IMR-90 (cell line): ENCODE measurements at regions not wholly inside any gene's neighbourhood (a gene's known extent, or its start where the extent isn't known, plus 50 kb on each side); places are given as distances from the start of the nearest gene placed in this dataset.

Source experiments
- ATAC-seq: fragments of 200-7000 bp; cut with Tn5 transposase; 2 replicates; pipeline ENCODE4 v1.9.1; 2020; ENCODE audit warnings: low read depth, mild to moderate bottlenecking, moderate library complexity
- BruUV-seq: library from RNA; stranded (reverse); fragments of 400-500 nt; replicated peaks from 2 replicates; lab custom pipeline; 2021; lab: Mats Ljungman, UMichigan
- CTCF ChIA-PET: fragments of 300-600 bp; formaldehyde crosslinking; extraction: SDS; loops from one replicate; lab custom pipeline; 2021; ENCODE audit warnings: antibody characterized with exemption; lab: Yijun Ruan, JAX
- POLR2A ChIA-PET: fragments of 300-600 bp; sonication (Branson Sonifier 250); formaldehyde crosslinking; loops from one replicate; lab custom pipeline; 2022; ENCODE audit warnings: antibody characterized with exemption; ENCODE audit not compliant: unreplicated experiment; lab: Charles Lee
- DNase-seq: peaks from one replicate; pipeline ENCODE4 v3.0.0; 2013
- H2AFZ ChIP-seq: replicated peaks from 2 replicates; pipeline ENCODE3; 2013; ENCODE audit warnings: low read length, mild to moderate bottlenecking; ENCODE audit not compliant: poor library complexity
- H2AK5ac ChIP-seq: 2 replicates; pipeline ENCODE4 v1.6.1; 2013; ENCODE audit warnings: low read depth, low read length, inconsistent platforms
- H2AK9ac ChIP-seq: replicated peaks from 2 replicates; pipeline ENCODE3; 2013; ENCODE audit warnings: mild to moderate bottlenecking, low read depth, low read length, moderate library complexity; ENCODE audit not compliant: poor library complexity
- H2BK120ac ChIP-seq: 2 replicates; pipeline ENCODE4 v1.6.1; 2013; ENCODE audit warnings: low read depth, low read length, inconsistent platforms
- H2BK15ac ChIP-seq: 3 replicates; pipeline ENCODE4 v1.6.1; 2013; ENCODE audit warnings: low read depth, low read length, inconsistent platforms
- H2BK20ac ChIP-seq: 2 replicates; pipeline ENCODE4 v1.6.1; 2013; ENCODE audit warnings: low read depth, mild to moderate bottlenecking, inconsistent platforms, low read length, moderate library complexity
- H2BK5ac ChIP-seq: 2 replicates; pipeline ENCODE4 v1.6.1; 2013; ENCODE audit warnings: mild to moderate bottlenecking, low read depth, low read length, inconsistent platforms; ENCODE audit not compliant: poor library complexity, severe bottlenecking
- H3K14ac ChIP-seq: replicated peaks from 2 replicates; pipeline ENCODE4 v1.6.1; 2013; ENCODE audit warnings: low read depth, low read length, inconsistent platforms
- H3K18ac ChIP-seq: 2 replicates; pipeline ENCODE4 v1.6.1; 2013; ENCODE audit warnings: low read depth, low read length, control low read depth
- H3K23ac ChIP-seq: 2 replicates; pipeline ENCODE4 v1.6.1; 2013; ENCODE audit warnings: low read depth, low read length, inconsistent platforms
- H3K27ac ChIP-seq: 2 replicates; pipeline ENCODE4 v1.5.1; 2013; ENCODE audit warnings: mild to moderate bottlenecking, control low read depth, low read length; ENCODE audit not compliant: insufficient read depth
- H3K27me3 ChIP-seq: 2 replicates; pipeline ENCODE4 v1.6.1; 2013; ENCODE audit warnings: low read length; ENCODE audit not compliant: control insufficient read depth, insufficient read depth
- H3K36me3 ChIP-seq: 2 replicates; pipeline ENCODE4 v1.6.1; 2013; ENCODE audit warnings: low read length, mixed read lengths; ENCODE audit not compliant: control insufficient read depth, insufficient read depth
- H3K4ac ChIP-seq: 2 replicates; pipeline ENCODE4 v1.6.1; 2013; ENCODE audit warnings: low read depth, low read length, inconsistent platforms
- H3K4me1 ChIP-seq: 2 replicates; pipeline ENCODE4 v1.6.1; 2013; ENCODE audit warnings: low read length, mixed read lengths; ENCODE audit not compliant: control insufficient read depth, insufficient read depth
- H3K4me2 ChIP-seq: 2 replicates; pipeline ENCODE4 v1.6.1; 2013; ENCODE audit warnings: low read depth, mild to moderate bottlenecking, control low read depth, low read length, moderate library complexity
- H3K4me3 ChIP-seq: 2 replicates; pipeline ENCODE4 v1.5.1; 2013; ENCODE audit warnings: low read depth, mild to moderate bottlenecking, control low read depth, low read length, moderate library complexity; ENCODE audit not compliant: insufficient read depth
- H3K56ac ChIP-seq: 2 replicates; pipeline ENCODE4 v1.6.1; 2013; ENCODE audit warnings: low read length, inconsistent platforms; ENCODE audit not compliant: insufficient read depth; ENCODE audit errors: extremely low read depth
- H3K79me1 ChIP-seq, 2 experiments: 2 replicates each; pipeline ENCODE4 v1.6.1; 2013; ENCODE audit warnings: low read length in 2 of 2, inconsistent platforms in 1 of 2, low read depth in 1 of 2
- H3K9ac ChIP-seq: 2 replicates; pipeline ENCODE4 v1.6.1; 2013; ENCODE audit warnings: low read depth, low read length, control low read depth
- H3K9me1 ChIP-seq: 2 replicates; pipeline ENCODE4 v1.6.1; 2013; ENCODE audit warnings: low read length, inconsistent platforms; ENCODE audit not compliant: insufficient read depth
- H3K9me3 ChIP-seq: 2 replicates; pipeline ENCODE4 v1.6.1; 2013; ENCODE audit warnings: low read length; ENCODE audit not compliant: control insufficient read depth, insufficient read depth
- H4K20me1 ChIP-seq: 2 replicates; pipeline ENCODE4 v1.6.1; 2013; ENCODE audit warnings: low read length, inconsistent platforms; ENCODE audit not compliant: insufficient read depth
- H4K5ac ChIP-seq: 2 replicates; pipeline ENCODE4 v1.6.1; 2013; ENCODE audit warnings: mild to moderate bottlenecking, low read depth, low read length, control low read depth
- H4K8ac ChIP-seq, 2 experiments: 2 replicates each; pipeline ENCODE4 v1.6.1; 2013; ENCODE audit warnings: low read depth in 2 of 2, low read length in 2 of 2, control low read depth in 1 of 2, inconsistent platforms in 1 of 2
- H4K91ac ChIP-seq: 2 replicates; pipeline ENCODE4 v1.6.1; 2013; ENCODE audit warnings: low read depth, low read length, inconsistent platforms; ENCODE audit not compliant: insufficient read depth
- BHLHE40 ChIP-seq: fragments of 150-350 bp; IDR thresholded peaks from 2 replicates; pipeline ENCODE4 v1.6.1; 2016; ENCODE audit warnings: mild to moderate bottlenecking, low read depth, low read length
- CEBPB ChIP-seq: IDR thresholded peaks from 2 replicates; pipeline ENCODE4 v1.6.1; 2012; ENCODE audit warnings: low read depth, low read length, improper control_type of control experiment
- CHD1 ChIP-seq: IDR thresholded peaks from 2 replicates; pipeline ENCODE4 v1.6.1; 2012; ENCODE audit warnings: low read depth, low read length, improper control_type of control experiment
- CTCF ChIP-seq: conservative IDR thresholded peaks from 2 replicates; pipeline ENCODE4 v1.5.1; 2012; ENCODE audit warnings: mild to moderate bottlenecking, low read depth, low read length, improper control_type of control experiment
- FOS ChIP-seq: fragments of 150-350 bp; IDR thresholded peaks from 2 replicates; pipeline ENCODE4 v1.6.1; 2016; ENCODE audit warnings: low read depth, low read length
- MAFK ChIP-seq: IDR thresholded peaks from 2 replicates; pipeline ENCODE4 v1.6.1; 2012; ENCODE audit warnings: low read depth, low read length, improper control_type of control experiment
- MAZ ChIP-seq: IDR thresholded peaks from 2 replicates; pipeline ENCODE4 v1.6.1; 2012; ENCODE audit warnings: low read depth, mild to moderate bottlenecking, low read length, improper control_type of control experiment, moderate library complexity, borderline replicate concordance
- MXI1 ChIP-seq: IDR thresholded peaks from 2 replicates; pipeline ENCODE4 v1.6.1; 2012; ENCODE audit warnings: low read depth, mild to moderate bottlenecking, low read length, moderate library complexity, borderline replicate concordance
- NFE2L2 ChIP-seq: fragments of 150-350 bp; IDR thresholded peaks from 2 replicates; pipeline ENCODE4 v1.6.1; 2016; ENCODE audit warnings: low read depth, mild to moderate bottlenecking, low read length
- POLR2A ChIP-seq: IDR thresholded peaks from 2 replicates; pipeline ENCODE4 v1.6.1; 2012; ENCODE audit warnings: mild to moderate bottlenecking, low read depth, low read length
- RAD21 ChIP-seq: IDR thresholded peaks from 2 replicates; pipeline ENCODE4 v1.6.1; 2012; ENCODE audit warnings: low read length, improper control_type of control experiment
- RCOR1 ChIP-seq: IDR thresholded peaks from 2 replicates; pipeline ENCODE4 v1.6.1; 2012; ENCODE audit warnings: mild to moderate bottlenecking, low read length, improper control_type of control experiment; ENCODE audit not compliant: insufficient replicate concordance
- RFX5 ChIP-seq: IDR thresholded peaks from 2 replicates; pipeline ENCODE4 v1.8.0; 2012; ENCODE audit warnings: low read depth, mild to moderate bottlenecking, low read length, moderate library complexity
- SMC3 ChIP-seq: fragments of 150-350 bp; IDR thresholded peaks from 2 replicates; pipeline ENCODE4 v1.6.1; 2016; ENCODE audit warnings: low read depth, mild to moderate bottlenecking, antibody characterized with exemption, low read length, moderate library complexity
- USF2 ChIP-seq: fragments of 150-350 bp; IDR thresholded peaks from 2 replicates; pipeline ENCODE4 v1.6.1; 2017; ENCODE audit warnings: mild to moderate bottlenecking, antibody characterized with exemption, low read length, low read depth
- WGBS, 2 experiments: methylation state at CpG; one replicate each; pipeline versions ENCODE4 v1.1.5 to v1.1.7; 2013; ENCODE audit warnings: missing lambda C conversion rate in 2 of 2; ENCODE audit not compliant: insufficient read length in 1 of 2; ENCODE audit errors: extremely low coverage in 2 of 2; 5-methylcytosine and 5-hydroxymethylcytosine counted together
- dilution Hi-C: fragments of 300-500 bp; cut with HindIII; formaldehyde crosslinking; loops from one replicate; pipeline ENCODE4 v1.14.3; 2018; ENCODE audit warnings: low sequenced_read_pairs; ENCODE audit not compliant: unreplicated experiment
- in situ Hi-C: fragments of 300-500 bp; cut with MboI; formaldehyde crosslinking; loops from 3 replicates; pipeline ENCODE4 v1.14.3; 2019; ENCODE audit warnings: low sequenced_read_pairs, inconsistent platforms, mixed read lengths
- intact Hi-C: fragments of 100-400 bp; cut with micrococcal nuclease; formaldehyde crosslinking; loops from 2 replicates; pipeline ENCODE4 v1.10.0; 2022
- TF ChIP-seq, protein P1 (sequence below): fragments of 150-350 bp; IDR thresholded peaks from 2 replicates; pipeline ENCODE4 v1.6.1; 2016; ENCODE audit warnings: low read depth, mild to moderate bottlenecking, low read length, moderate library complexity, borderline replicate concordance

- H3K9ac ChIP-seq: no peak overlapping the region
- no peak overlapping the region for H2AK9ac ChIP-seq
- no peak overlapping the region for H4K5ac ChIP-seq
- TF ChIP-seq NFE2L2: no peak
- TF ChIP-seq MXI1: no peak
- TF ChIP-seq CEBPB: no peak
- TF ChIP-seq, protein P1, sequence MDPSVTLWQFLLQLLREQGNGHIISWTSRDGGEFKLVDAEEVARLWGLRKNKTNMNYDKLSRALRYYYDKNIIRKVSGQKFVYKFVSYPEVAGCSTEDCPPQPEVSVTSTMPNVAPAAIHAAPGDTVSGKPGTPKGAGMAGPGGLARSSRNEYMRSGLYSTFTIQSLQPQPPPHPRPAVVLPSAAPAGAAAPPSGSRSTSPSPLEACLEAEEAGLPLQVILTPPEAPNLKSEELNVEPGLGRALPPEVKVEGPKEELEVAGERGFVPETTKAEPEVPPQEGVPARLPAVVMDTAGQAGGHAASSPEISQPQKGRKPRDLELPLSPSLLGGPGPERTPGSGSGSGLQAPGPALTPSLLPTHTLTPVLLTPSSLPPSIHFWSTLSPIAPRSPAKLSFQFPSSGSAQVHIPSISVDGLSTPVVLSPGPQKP: no peak
- TF ChIP-seq RAD21: no peak
- no peak for TF ChIP-seq POLR2A
- no peak for TF ChIP-seq MAFK
- TF ChIP-seq SMC3: no peak
- TF ChIP-seq CTCF: no peak
- no peak for TF ChIP-seq RCOR1
- TF ChIP-seq MAZ: no peak
- no peak for TF ChIP-seq RFX5
- TF ChIP-seq BHLHE40: no peak
- no peak for TF ChIP-seq CHD1
- TF ChIP-seq FOS: no peak
- TF ChIP-seq USF2: no peak
- H2BK120ac ChIP-seq: no peak overlapping the region
- H3K4me1 ChIP-seq: no peaks in the 10 kb centered on the region
- BruUV-seq: no TSS peak
- H3K4ac ChIP-seq: no peak overlapping the region
- no peak overlapping the region for H3K27ac ChIP-seq
- H2BK15ac ChIP-seq: no peak overlapping the region
- no peaks in the 10 kb centered on the region for H3K9me1 ChIP-seq
- no peak overlapping the region for H2AFZ ChIP-seq
- no peak overlapping the region for H3K14ac ChIP-seq
- no peak overlapping the region for H2AK5ac ChIP-seq
- intact Hi-C loops: no loop called here
- ChIA-PET CTCF (no interaction called here), POLR2A (no interaction called here)
- no peaks in the 10 kb centered on the region for H3K36me3 ChIP-seq
- no peak overlapping the region for H2BK5ac ChIP-seq
- no peak overlapping the region for H4K8ac ChIP-seq
- no peaks in the 10 kb centered on the region for H3K79me1 ChIP-seq
- H3K9me3 ChIP-seq: peaks cover 5% of the 10 kb centered on the region
- dilution Hi-C loops: no loop called here
- no peak overlapping the region for H2BK20ac ChIP-seq
- no peak overlapping the region for H3K23ac ChIP-seq
- no peak overlapping the region for H4K91ac ChIP-seq
- ATAC-seq (no peak), DNase-seq (no peak)
- WGBS, 2 experiments: no CpG with 5 or more reads among the region's 1 CpG
- in situ Hi-C loops: no loop called here
- no peaks in the 10 kb centered on the region for H3K27me3 ChIP-seq
- no peak overlapping the region for H3K18ac ChIP-seq
- no peak overlapping the region for H3K4me3 ChIP-seq
- H3K56ac ChIP-seq: no peak overlapping the region
- no peaks in the 10 kb centered on the region for H4K20me1 ChIP-seq
- no peak overlapping the region for H3K4me2 ChIP-seq
Measured at GRCh38 chr12:97342130-97342529, 120.5 kb upstream of the RMST start.
